ENCODE measurements at regions not wholly inside any gene's neighbourhood (a gene's known extent, or its start where the extent isn't known, plus 50 kb on each side); places are given as distances from the start of the nearest gene placed in this dataset.

DNA sequence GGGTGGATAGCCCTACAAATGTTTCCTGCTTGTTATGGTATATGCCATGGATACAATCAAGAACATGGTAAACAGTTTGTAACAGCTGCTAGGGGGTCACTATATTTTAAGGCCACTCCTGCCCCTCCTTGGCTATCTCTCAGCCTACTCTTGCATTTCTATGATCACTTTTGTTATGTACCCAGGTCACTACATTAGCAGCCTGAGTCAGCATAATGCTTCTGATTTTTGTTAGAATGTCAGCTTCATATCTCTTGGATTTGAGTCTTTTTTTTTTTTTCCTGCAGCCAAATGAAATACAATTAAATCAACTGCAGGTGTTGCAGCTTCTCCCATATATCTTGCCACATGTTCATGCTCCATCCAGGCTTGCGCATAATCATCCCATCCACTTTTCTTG, 629.7 kb upstream of the GRAMD2B start:
- no peak overlapping the region for H3K4me3 ChIP-seq
- DNase-seq (no peak), ATAC-seq (no peak)
- no peaks in the 10 kb centered on the region for H3K36me3 ChIP-seq
- intact Hi-C loops (cut with DNase I), result no loop called here
- TF ChIP-seq, protein P1, sequence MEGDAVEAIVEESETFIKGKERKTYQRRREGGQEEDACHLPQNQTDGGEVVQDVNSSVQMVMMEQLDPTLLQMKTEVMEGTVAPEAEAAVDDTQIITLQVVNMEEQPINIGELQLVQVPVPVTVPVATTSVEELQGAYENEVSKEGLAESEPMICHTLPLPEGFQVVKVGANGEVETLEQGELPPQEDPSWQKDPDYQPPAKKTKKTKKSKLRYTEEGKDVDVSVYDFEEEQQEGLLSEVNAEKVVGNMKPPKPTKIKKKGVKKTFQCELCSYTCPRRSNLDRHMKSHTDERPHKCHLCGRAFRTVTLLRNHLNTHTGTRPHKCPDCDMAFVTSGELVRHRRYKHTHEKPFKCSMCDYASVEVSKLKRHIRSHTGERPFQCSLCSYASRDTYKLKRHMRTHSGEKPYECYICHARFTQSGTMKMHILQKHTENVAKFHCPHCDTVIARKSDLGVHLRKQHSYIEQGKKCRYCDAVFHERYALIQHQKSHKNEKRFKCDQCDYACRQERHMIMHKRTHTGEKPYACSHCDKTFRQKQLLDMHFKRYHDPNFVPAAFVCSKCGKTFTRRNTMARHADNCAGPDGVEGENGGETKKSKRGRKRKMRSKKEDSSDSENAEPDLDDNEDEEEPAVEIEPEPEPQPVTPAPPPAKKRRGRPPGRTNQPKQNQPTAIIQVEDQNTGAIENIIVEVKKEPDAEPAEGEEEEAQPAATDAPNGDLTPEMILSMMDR (IDR thresholded peaks at IDR 0.05), result no peak
- H3K4me1 ChIP-seq, result no peaks in the 10 kb centered on the region
- H3K27me3 ChIP-seq (ENCODE audit: low read depth), result no peaks in the 10 kb centered on the region
- H3K9me3 ChIP-seq, result no peaks in the 10 kb centered on the region
- no peak overlapping the region for H3K27ac ChIP-seq

DNA sequence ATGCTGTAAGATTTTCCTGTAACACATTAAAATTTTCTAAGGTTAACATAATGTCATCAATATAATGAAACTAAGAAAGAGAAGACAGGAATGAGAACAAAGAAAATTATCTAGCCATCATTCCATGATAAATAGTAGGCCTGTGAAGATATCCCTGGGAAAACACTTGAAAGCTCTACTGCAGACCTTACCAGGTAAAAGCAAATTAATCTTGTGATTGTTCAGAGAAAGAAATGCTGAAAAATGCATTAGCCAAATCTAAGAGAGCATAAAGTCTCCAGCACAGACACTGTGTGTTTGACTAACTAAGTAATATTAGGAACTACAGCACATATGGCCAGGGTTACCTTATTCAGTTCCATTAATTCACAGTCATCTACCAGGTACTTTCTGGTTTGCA, 628.3 kb upstream of the GRAMD2B start:
- DNase-seq (no peak), ATAC-seq (no peak)
- TF ChIP-seq, protein P1 (IDR thresholded peaks at IDR 0.05), result no peak
- Histone ChIP-seq H3K4me3 (no peak overlapping the region), H3K4me1 (no peaks in the 10 kb centered on the region), H3K27ac (no peak overlapping the region), H3K36me3 (no peaks in the 10 kb centered on the region), H3K9me3 (no peaks in the 10 kb centered on the region), H3K27me3 (ENCODE audit: low read depth) (no peaks in the 10 kb centered on the region)
- intact Hi-C loops (cut with DNase I), result no loop called here

GRCh38 chr5:125798307-125798706, 624.9 kb upstream of the GRAMD2B start:
- H3K27ac ChIP-seq, result no peak overlapping the region
- H3K4me3 ChIP-seq, result no peak overlapping the region
- H3K36me3 ChIP-seq, result no peaks in the 10 kb centered on the region
- DNase-seq (no peak), ATAC-seq (no peak)
- TF ChIP-seq, protein P1 (IDR thresholded peaks at IDR 0.05), result no peak
- intact Hi-C loops (cut with DNase I), result no loop called here
- H3K9me3 ChIP-seq, result no peaks in the 10 kb centered on the region
- no peaks in the 10 kb centered on the region for H3K4me1 ChIP-seq
- H3K27me3 ChIP-seq (ENCODE audit: low read depth), result no peaks in the 10 kb centered on the region

DNA sequence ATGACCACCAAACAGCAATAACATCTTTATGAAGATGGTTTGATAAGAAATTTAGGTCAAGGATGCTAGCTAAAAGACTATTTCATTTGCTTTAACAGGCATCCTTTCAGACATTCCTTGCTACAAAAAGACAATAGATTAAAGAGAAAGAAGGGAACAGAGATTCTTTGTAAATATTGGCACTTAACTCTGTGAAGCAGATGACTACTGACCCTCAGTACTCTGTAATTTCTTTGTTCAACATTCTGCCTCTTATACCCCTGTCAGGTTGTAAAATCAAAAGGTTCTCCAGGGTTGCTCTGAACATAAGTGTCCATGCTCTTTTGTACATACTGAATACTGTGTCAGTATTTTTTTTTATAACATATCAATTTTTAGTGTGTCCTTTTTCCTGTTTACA, 610.6 kb upstream of the GRAMD2B start:
- no peaks in the 10 kb centered on the region for H3K9me3 ChIP-seq
- intact Hi-C loops (cut with DNase I), result no loop called here
- DNase-seq, result no peak
- no peaks in the 10 kb centered on the region for H3K27me3 ChIP-seq (ENCODE audit: low read depth)
- H3K4me3 ChIP-seq, result no peak overlapping the region
- H3K36me3 ChIP-seq, result no peaks in the 10 kb centered on the region
- TF ChIP-seq, protein P1 (IDR thresholded peaks at IDR 0.05), result no peak
- no peaks in the 10 kb centered on the region for H3K4me1 ChIP-seq
- no peak overlapping the region for H3K27ac ChIP-seq
- no peak for ATAC-seq

DNA sequence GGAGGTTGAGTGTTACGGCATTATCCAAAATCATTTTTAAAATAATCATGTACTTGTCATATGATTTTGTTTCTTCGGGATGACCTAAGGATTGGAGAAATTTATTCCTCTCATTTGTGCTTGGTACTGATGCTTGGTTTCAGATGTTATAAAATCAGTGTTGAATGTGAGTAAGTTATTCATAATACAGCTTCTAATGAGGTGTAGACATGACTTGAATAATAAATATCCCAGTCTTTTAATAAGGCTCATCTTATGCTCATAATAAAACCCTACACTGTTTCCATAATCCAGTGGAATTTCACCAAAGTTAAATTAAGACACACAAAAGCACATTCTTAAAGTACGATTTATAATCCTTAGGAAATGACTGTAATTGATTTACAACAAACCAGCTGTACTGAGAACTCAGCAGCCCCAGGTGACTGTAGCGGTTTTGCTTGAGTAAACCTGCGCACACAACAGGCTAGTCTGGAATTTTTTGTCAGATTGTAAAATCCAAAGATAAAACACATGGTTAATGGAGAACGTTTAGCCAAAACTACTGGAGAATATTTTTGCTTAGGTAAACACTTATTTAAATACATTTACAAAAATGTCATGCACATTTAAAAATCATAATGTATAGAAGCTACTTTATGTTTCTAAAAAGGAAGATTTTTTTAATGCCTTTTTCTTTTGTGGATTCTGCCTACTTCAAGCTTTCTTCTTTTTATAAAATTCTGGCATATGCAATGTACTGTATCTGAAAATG, 609.8 kb upstream of the GRAMD2B start:
- intact Hi-C loops (cut with DNase I), result no loop called here
- Histone ChIP-seq H3K27ac (no peak overlapping the region), H3K27me3 (ENCODE audit: low read depth) (no peaks in the 10 kb centered on the region), H3K9me3 (no peaks in the 10 kb centered on the region), H3K4me3 (no peak overlapping the region), H3K4me1 (no peaks in the 10 kb centered on the region), H3K36me3 (no peaks in the 10 kb centered on the region)
- TF ChIP-seq, protein P1 (IDR thresholded peaks at IDR 0.05), result no peak
- no peak for DNase-seq
- ATAC-seq, result no peak
